ENCODE measurements at regions not wholly inside any gene's neighbourhood (a gene's known extent, or its start where the extent isn't known, plus 50 kb on each side); places are given as distances from the start of the nearest gene placed in this dataset.
A peak's percentile ranks its signal among the peaks of the same experiment; 100 is the strongest.

GRCh38 chr14:30160608-30161007 lies 233.0 kb upstream of the PRKD1 start:
- Histone ChIP-seq H3K27me3 (ENCODE audit: control insufficient read depth, insufficient read depth, low read length) (no peaks in the 10 kb centered on the region), H3K9me3 (replicated peaks; ENCODE audit: low read length) (no peaks in the 10 kb centered on the region), H3K4me2 (ENCODE audit: low read length) (no peak overlapping the region), H3K36me3 (ENCODE audit: insufficient read depth, low read length) (no peaks in the 10 kb centered on the region), H3K4me1 (ENCODE audit: control insufficient read depth, insufficient read depth, low read length) (no peaks in the 10 kb centered on the region), H3K9ac (ENCODE audit: low read depth, low read length) (no peak overlapping the region), H3K4me3 (ENCODE audit: low read length) (no peak overlapping the region)

GRCh38 chr14:30162066-30162465 lies 234.4 kb upstream of the PRKD1 start:
- no peaks in the 10 kb centered on the region for H3K36me3 ChIP-seq (ENCODE audit: insufficient read depth, low read length)
- H3K9me3 ChIP-seq (replicated peaks; ENCODE audit: low read length), result no peaks in the 10 kb centered on the region
- no peaks in the 10 kb centered on the region for H3K4me1 ChIP-seq (ENCODE audit: control insufficient read depth, insufficient read depth, low read length)
- no peak overlapping the region for H3K4me3 ChIP-seq (ENCODE audit: low read length)
- no peak overlapping the region for H3K4me2 ChIP-seq (ENCODE audit: low read length)
- H3K27me3 ChIP-seq (ENCODE audit: control insufficient read depth, insufficient read depth, low read length), result no peaks in the 10 kb centered on the region
- no peak overlapping the region for H3K9ac ChIP-seq (ENCODE audit: low read depth, low read length)

- Histone ChIP-seq H3K9ac (ENCODE audit: low read depth, low read length) (no peak overlapping the region), H3K4me3 (ENCODE audit: low read length) (no peak overlapping the region), H3K9me3 (replicated peaks; ENCODE audit: low read length) (no peaks in the 10 kb centered on the region)
These were observed 237.6 kb upstream of the PRKD1 start for GRCh38 chr14:30165255-30165654.

DNA sequence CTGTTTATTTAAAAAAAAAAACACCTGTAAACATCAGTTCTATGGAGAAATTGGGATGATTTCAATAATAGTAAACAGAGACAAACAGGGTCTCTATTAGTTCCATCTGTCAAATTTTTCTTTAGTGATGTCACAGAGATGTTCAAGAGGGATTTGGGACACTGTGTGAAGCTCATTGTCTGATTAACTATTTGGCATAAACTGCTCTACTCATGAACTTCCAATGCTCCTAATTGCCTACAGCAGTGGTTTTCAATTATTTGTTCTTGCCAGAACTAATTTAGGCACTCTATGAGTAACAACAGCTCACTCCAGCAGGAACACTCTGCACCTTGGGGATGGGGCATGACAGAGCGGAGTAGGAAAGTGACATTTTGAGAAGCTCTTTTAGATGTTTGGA lies 250.1 kb upstream of the PRKD1 start:
- Histone ChIP-seq H3K27me3 (ENCODE audit: control insufficient read depth, insufficient read depth, low read length) (no peaks in the 10 kb centered on the region), H3K4me1 (ENCODE audit: control insufficient read depth, insufficient read depth, low read length) (no peaks in the 10 kb centered on the region), H3K9me3 (replicated peaks; ENCODE audit: low read length) (no peaks in the 10 kb centered on the region), H3K4me2 (ENCODE audit: low read length) (no peak overlapping the region), H3K9ac (ENCODE audit: low read depth, low read length) (no peak overlapping the region), H3K4me3 (ENCODE audit: low read length) (no peak overlapping the region), H3K36me3 (ENCODE audit: insufficient read depth, low read length) (no peaks in the 10 kb centered on the region)

More at GRCh38 chr14:30165255-30165654, 237.6 kb upstream of the PRKD1 start:
- H3K36me3 ChIP-seq (ENCODE audit: insufficient read depth, low read length), result no peaks in the 10 kb centered on the region
- no peaks in the 10 kb centered on the region for H3K27me3 ChIP-seq (ENCODE audit: control insufficient read depth, insufficient read depth, low read length)
- H3K4me2 ChIP-seq (ENCODE audit: low read length), result no peak overlapping the region
- no peaks in the 10 kb centered on the region for H3K4me1 ChIP-seq (ENCODE audit: control insufficient read depth, insufficient read depth, low read length)

DNA sequence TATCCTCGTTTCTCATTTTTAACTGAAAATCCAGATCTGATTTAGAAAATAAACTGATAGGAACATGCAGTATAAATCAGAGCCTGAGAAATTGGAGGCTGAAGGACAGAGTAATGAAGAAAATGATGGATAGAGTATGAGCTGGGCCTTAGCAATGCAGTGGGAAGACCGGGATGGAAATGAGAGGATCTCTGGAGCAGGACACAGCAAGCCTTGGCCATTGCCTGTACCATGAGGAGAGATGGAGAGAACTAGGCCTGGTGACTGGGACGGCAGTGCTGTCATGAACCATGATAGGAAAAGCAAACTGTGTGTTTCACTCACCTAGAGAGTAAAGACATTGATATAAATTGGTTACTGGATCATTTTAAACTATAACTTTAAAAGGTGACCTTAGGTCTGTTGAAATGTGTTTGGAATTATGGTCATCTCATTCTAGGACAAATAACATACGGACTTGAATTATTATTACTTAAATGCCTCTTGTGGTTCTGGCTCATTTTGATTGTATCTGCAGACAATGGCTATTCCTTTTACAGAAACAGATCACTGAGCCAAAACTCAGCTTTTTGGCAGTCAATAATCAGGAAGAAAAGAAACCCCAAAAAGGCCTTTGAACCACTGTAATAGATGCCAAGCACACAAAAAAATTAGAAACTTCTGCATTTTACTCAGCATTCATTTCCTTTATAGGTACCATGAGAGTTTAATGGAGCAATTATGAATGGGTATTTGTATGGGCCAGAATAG lies 251.9 kb upstream of the PRKD1 start:
- Histone ChIP-seq H3K27me3 (ENCODE audit: control insufficient read depth, insufficient read depth, low read length) (no peaks in the 10 kb centered on the region), H3K9ac (ENCODE audit: low read depth, low read length) (no peak overlapping the region), H3K9me3 (replicated peaks; ENCODE audit: low read length) (no peaks in the 10 kb centered on the region), H3K4me1 (ENCODE audit: control insufficient read depth, insufficient read depth, low read length) (no peaks in the 10 kb centered on the region), H3K4me2 (ENCODE audit: low read length) (no peak overlapping the region), H3K4me3 (ENCODE audit: low read length) (no peak overlapping the region), H3K36me3 (ENCODE audit: insufficient read depth, low read length) (no peaks in the 10 kb centered on the region)

DNA sequence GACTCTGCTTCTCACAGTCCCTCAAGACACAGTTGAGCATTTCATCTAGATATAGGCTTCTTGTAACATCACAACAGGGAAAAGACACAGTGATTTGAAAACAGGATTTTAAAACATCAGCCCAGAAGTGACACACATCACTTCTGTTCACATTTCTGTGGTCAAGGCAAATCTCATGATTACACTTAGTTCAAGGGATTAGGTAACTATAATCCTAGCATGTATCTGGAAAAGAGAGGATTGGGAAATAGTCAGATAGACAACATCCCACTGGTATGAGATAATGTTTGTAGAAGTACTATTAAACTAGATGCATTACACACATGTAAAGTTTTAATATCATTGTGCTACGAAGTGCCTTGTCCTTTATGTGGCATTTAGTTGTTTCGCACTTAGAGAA lies 252.6 kb upstream of the PRKD1 start:
- no peaks in the 10 kb centered on the region for H3K4me1 ChIP-seq (ENCODE audit: control insufficient read depth, insufficient read depth, low read length)
- H3K4me2 ChIP-seq (ENCODE audit: low read length), result no peak overlapping the region
- H3K4me3 ChIP-seq (ENCODE audit: low read length), result no peak overlapping the region
- no peaks in the 10 kb centered on the region for H3K27me3 ChIP-seq (ENCODE audit: control insufficient read depth, insufficient read depth, low read length)
- no peaks in the 10 kb centered on the region for H3K36me3 ChIP-seq (ENCODE audit: insufficient read depth, low read length)
- H3K9me3 ChIP-seq (replicated peaks; ENCODE audit: low read length), result no peaks in the 10 kb centered on the region
- H3K9ac ChIP-seq (ENCODE audit: low read depth, low read length), result no peak overlapping the region

GRCh38 chr14:30185832-30186231 lies 258.2 kb upstream of the PRKD1 start:
- H3K9me3 ChIP-seq (replicated peaks; ENCODE audit: low read length), result no peaks in the 10 kb centered on the region
- no peaks in the 10 kb centered on the region for H3K27me3 ChIP-seq (ENCODE audit: control insufficient read depth, insufficient read depth, low read length)
- no peaks in the 10 kb centered on the region for H3K36me3 ChIP-seq (ENCODE audit: insufficient read depth, low read length)
- peaks cover 3% of the 10 kb centered on the region for H3K4me1 ChIP-seq (ENCODE audit: control insufficient read depth, insufficient read depth, low read length)
- no peak overlapping the region for H3K9ac ChIP-seq (ENCODE audit: low read depth, low read length)
- no peak overlapping the region for H3K4me3 ChIP-seq (ENCODE audit: low read length)
- no peak overlapping the region for H3K4me2 ChIP-seq (ENCODE audit: low read length)

DNA sequence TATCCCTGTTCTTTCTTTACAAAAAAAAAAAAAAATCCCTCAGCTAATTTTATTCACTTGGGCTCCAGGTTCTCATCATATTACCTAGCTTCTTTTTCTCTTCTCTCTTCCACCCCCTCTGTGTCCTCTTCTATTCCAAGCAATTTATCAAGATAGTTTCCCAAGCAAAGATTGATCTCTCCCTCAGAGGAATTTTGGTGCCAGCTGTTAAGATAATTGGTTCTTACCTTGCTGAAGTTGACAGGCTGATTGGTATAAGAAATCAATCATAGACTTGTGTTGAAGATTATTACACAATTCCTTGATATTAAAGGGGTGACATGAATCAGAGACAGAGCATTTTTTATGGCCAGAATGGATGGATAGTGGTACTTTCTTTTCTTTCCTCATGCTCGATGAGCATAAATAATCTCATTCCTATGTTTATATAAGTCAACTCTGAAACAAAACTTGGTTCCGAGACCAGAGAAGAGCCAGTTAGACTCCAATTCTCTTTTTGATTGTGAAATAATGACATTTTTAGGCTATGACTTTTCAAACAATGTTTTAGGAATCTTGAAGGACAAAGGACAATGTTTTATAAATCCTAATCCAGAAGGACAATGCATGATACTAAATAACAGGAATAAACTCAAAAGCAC lies 264.1 kb upstream of the PRKD1 start:
- Histone ChIP-seq H3K4me2 (ENCODE audit: low read length) (no peak overlapping the region), H3K9ac (ENCODE audit: low read depth, low read length) (peak overlapping the region; percentile 9), H3K9me3 (replicated peaks; ENCODE audit: low read length) (no peaks in the 10 kb centered on the region), H3K4me3 (ENCODE audit: low read length) (no peak overlapping the region), H3K27me3 (ENCODE audit: control insufficient read depth, insufficient read depth, low read length) (no peaks in the 10 kb centered on the region), H3K4me1 (ENCODE audit: control insufficient read depth, insufficient read depth, low read length) (peaks cover 54% of the 10 kb centered on the region), H3K36me3 (ENCODE audit: insufficient read depth, low read length) (no peaks in the 10 kb centered on the region)

DNA sequence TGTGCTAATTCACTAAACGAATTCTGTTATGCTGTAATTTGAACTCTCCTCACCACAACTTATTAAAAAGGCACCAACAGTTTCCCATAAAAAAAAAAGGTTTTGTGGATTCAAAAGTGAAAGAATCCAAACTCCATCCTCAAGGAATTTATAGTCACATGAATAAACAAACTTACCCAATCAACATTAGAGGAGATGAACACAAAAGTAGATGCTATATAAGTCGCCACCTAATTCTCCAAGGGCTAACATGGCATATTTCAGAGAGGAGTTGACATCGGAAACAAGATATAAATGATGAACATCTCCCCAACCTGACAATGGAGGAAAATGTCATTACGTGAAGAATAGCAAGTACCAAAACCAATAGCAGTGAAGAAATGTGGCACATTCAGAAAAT lies 265.5 kb upstream of the PRKD1 start:
- Histone ChIP-seq H3K9ac (ENCODE audit: low read depth, low read length) (peak overlapping the region; percentile 86), H3K4me1 (ENCODE audit: control insufficient read depth, insufficient read depth, low read length) (peaks cover 60% of the 10 kb centered on the region), H3K4me2 (ENCODE audit: low read length) (peak overlapping the region; percentile 55), H3K9me3 (replicated peaks; ENCODE audit: low read length) (no peaks in the 10 kb centered on the region), H3K27me3 (ENCODE audit: control insufficient read depth, insufficient read depth, low read length) (no peaks in the 10 kb centered on the region), H3K4me3 (ENCODE audit: low read length) (no peak overlapping the region), H3K36me3 (ENCODE audit: insufficient read depth, low read length) (no peaks in the 10 kb centered on the region)

GRCh38 chr14:30193845-30194501 lies 266.3 kb upstream of the PRKD1 start:
- H3K9me3 ChIP-seq (replicated peaks; ENCODE audit: low read length), result no peaks in the 10 kb centered on the region
- H3K4me3 ChIP-seq (ENCODE audit: low read length), result peak overlapping the region; percentile 42
- H3K4me1 ChIP-seq (ENCODE audit: control insufficient read depth, insufficient read depth, low read length), result peaks cover 60% of the 10 kb centered on the region
- H3K36me3 ChIP-seq (ENCODE audit: insufficient read depth, low read length), result no peaks in the 10 kb centered on the region
- peak overlapping the region; percentile 86 for H3K9ac ChIP-seq (ENCODE audit: low read depth, low read length)
- peak overlapping the region; percentile 72 for H3K4me2 ChIP-seq (ENCODE audit: low read length)
- no peaks in the 10 kb centered on the region for H3K27me3 ChIP-seq (ENCODE audit: control insufficient read depth, insufficient read depth, low read length)

GRCh38 chr14:30194741-30195148 lies 267.1 kb upstream of the PRKD1 start:
- peaks cover 60% of the 10 kb centered on the region for H3K4me1 ChIP-seq (ENCODE audit: control insufficient read depth, insufficient read depth, low read length)
- peak overlapping the region; percentile 73 for H3K4me2 ChIP-seq (ENCODE audit: low read length)
- H3K36me3 ChIP-seq (ENCODE audit: insufficient read depth, low read length), result no peaks in the 10 kb centered on the region
- H3K27me3 ChIP-seq (ENCODE audit: control insufficient read depth, insufficient read depth, low read length), result no peaks in the 10 kb centered on the region
- H3K4me3 ChIP-seq (ENCODE audit: low read length), result peak overlapping the region; percentile 53
- H3K9me3 ChIP-seq (replicated peaks; ENCODE audit: low read length), result no peaks in the 10 kb centered on the region
- H3K9ac ChIP-seq (ENCODE audit: low read depth, low read length), result peak overlapping the region; percentile 86
